ENCODE measurements at regions not wholly inside any gene's neighbourhood (a gene's known extent, or its start where the extent isn't known, plus 50 kb on each side); places are given as distances from the start of the nearest gene placed in this dataset.

DNA sequence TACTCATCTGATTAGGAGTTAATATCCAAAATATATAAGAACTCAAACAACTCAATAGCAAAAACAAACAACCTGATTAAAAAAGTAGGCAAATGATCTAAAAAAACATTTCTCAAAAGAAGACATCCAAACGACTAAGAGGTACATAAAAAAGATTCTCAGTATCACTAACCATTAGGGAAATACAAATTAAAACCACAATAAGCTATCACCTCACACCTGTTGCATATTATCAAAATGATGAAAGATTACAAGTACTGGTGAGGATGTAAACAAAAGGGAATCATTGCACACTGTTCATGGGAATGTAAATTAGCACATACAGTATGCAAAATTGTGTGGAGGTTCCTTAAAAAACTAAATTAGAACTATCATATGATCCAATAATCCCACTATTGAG is 865.5 kb downstream of the TMEM182 start:
- TF ChIP-seq, protein P1, sequence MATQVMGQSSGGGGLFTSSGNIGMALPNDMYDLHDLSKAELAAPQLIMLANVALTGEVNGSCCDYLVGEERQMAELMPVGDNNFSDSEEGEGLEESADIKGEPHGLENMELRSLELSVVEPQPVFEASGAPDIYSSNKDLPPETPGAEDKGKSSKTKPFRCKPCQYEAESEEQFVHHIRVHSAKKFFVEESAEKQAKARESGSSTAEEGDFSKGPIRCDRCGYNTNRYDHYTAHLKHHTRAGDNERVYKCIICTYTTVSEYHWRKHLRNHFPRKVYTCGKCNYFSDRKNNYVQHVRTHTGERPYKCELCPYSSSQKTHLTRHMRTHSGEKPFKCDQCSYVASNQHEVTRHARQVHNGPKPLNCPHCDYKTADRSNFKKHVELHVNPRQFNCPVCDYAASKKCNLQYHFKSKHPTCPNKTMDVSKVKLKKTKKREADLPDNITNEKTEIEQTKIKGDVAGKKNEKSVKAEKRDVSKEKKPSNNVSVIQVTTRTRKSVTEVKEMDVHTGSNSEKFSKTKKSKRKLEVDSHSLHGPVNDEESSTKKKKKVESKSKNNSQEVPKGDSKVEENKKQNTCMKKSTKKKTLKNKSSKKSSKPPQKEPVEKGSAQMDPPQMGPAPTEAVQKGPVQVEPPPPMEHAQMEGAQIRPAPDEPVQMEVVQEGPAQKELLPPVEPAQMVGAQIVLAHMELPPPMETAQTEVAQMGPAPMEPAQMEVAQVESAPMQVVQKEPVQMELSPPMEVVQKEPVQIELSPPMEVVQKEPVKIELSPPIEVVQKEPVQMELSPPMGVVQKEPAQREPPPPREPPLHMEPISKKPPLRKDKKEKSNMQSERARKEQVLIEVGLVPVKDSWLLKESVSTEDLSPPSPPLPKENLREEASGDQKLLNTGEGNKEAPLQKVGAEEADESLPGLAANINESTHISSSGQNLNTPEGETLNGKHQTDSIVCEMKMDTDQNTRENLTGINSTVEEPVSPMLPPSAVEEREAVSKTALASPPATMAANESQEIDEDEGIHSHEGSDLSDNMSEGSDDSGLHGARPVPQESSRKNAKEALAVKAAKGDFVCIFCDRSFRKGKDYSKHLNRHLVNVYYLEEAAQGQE (IDR thresholded peaks at IDR 0.05; ENCODE audit: insufficient read depth in 1 of 2, low read depth in 2 of 2, low read length in 2 of 2), result no peak
- TF ChIP-seq FOXP2 (optimal IDR thresholded peaks at IDR 0.05; ENCODE audit: borderline replicate concordance, extremely low read depth, extremely low read length, insufficient read depth) (no peak), POLR2AphosphoS5 (IDR thresholded peaks at IDR 0.05; ENCODE audit: low read depth, low read length) (no peak), TAF1 (IDR thresholded peaks at IDR 0.05; ENCODE audit: borderline replicate concordance, insufficient read depth, low read length) (no peak), SIN3A (IDR thresholded peaks at IDR 0.05; ENCODE audit: borderline replicate concordance, insufficient read depth, low read length) (no peak)

- TF ChIP-seq POLR2AphosphoS5 (IDR thresholded peaks at IDR 0.05; ENCODE audit: low read depth, low read length), result no peak
- no peak for TF ChIP-seq SIN3A (IDR thresholded peaks at IDR 0.05; ENCODE audit: borderline replicate concordance, insufficient read depth, low read length)
- TF ChIP-seq, protein P1 (IDR thresholded peaks at IDR 0.05; ENCODE audit: insufficient read depth in 1 of 2, low read depth in 2 of 2, low read length in 2 of 2), result no peak
- TF ChIP-seq FOXP2 (optimal IDR thresholded peaks at IDR 0.05; ENCODE audit: borderline replicate concordance, extremely low read depth, extremely low read length, insufficient read depth), result no peak
- TF ChIP-seq TAF1 (IDR thresholded peaks at IDR 0.05; ENCODE audit: borderline replicate concordance, insufficient read depth, low read length), result no peak
These were observed 877.1 kb downstream of the TMEM182 start for GRCh38 chr2:103638978-103639377.

GRCh38 chr2:103656558-103656957 is 894.7 kb downstream of the TMEM182 start:
- TF ChIP-seq, protein P1 (IDR thresholded peaks at IDR 0.05; ENCODE audit: insufficient read depth in 1 of 2, low read depth in 2 of 2, low read length in 2 of 2), result peak; percentile 87 to 93
- no peak for TF ChIP-seq TAF1 (IDR thresholded peaks at IDR 0.05; ENCODE audit: borderline replicate concordance, insufficient read depth, low read length)

GRCh38 chr2:103660519-103660918 is 898.7 kb downstream of the TMEM182 start:
- TF ChIP-seq TAF1 (IDR thresholded peaks at IDR 0.05; ENCODE audit: borderline replicate concordance, insufficient read depth, low read length), result no peak
- no peak for TF ChIP-seq POLR2AphosphoS5 (IDR thresholded peaks at IDR 0.05; ENCODE audit: low read depth, low read length)
- no peak for TF ChIP-seq FOXP2 (optimal IDR thresholded peaks at IDR 0.05; ENCODE audit: borderline replicate concordance, extremely low read depth, extremely low read length, insufficient read depth)
- TF ChIP-seq SIN3A (IDR thresholded peaks at IDR 0.05; ENCODE audit: borderline replicate concordance, insufficient read depth, low read length), result no peak
- TF ChIP-seq, protein P1 (IDR thresholded peaks at IDR 0.05; ENCODE audit: insufficient read depth in 1 of 2, low read depth in 2 of 2, low read length in 2 of 2), result no peak

DNA sequence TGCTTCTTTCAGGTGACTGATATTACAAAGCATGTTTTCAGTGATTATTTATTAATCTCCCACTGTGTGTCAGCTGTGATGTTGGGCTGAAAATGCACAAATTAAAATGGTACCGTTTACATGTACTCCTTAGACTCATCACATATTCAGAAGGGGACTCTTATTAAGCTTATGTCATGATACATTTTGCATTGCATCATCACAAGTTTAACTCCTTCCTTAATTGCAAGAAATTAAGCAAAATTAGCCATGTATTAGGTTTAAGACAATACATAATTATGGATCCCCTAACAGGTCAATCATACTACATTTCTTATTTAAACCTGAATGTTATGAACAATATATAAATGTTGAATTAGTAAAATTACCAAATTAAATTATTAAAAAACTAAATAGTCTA is 899.1 kb downstream of the TMEM182 start:
- TF ChIP-seq TAF1 (IDR thresholded peaks at IDR 0.05; ENCODE audit: borderline replicate concordance, insufficient read depth, low read length), result no peak
- TF ChIP-seq FOXP2 (optimal IDR thresholded peaks at IDR 0.05; ENCODE audit: borderline replicate concordance, extremely low read depth, extremely low read length, insufficient read depth), result no peak
- no peak for TF ChIP-seq SIN3A (IDR thresholded peaks at IDR 0.05; ENCODE audit: borderline replicate concordance, insufficient read depth, low read length)
- no peak for TF ChIP-seq POLR2AphosphoS5 (IDR thresholded peaks at IDR 0.05; ENCODE audit: low read depth, low read length)
- TF ChIP-seq, protein P1 (IDR thresholded peaks at IDR 0.05; ENCODE audit: insufficient read depth in 1 of 2, low read depth in 2 of 2, low read length in 2 of 2), result no peak
